HepG2 (cell line): ENCODE measurements at regions not wholly inside any gene's neighbourhood (a gene's known extent, or its start where the extent isn't known, plus 50 kb on each side); places are given as distances from the start of the nearest gene placed in this dataset.
"Not testable (repeated sequence)": the region's sequence is repeated elsewhere in the genome, so short reads cannot be mapped to it uniquely, and the experiment has no call there.

ENCODE experiments used
- ELF3 ChIP-seq: IDR thresholded peaks from 2 replicates; pipeline ENCODE4 v1.6.1; 2016; ENCODE audit warnings: missing genetic modification reagents, missing compliant biosample characterization
- ZFP62 ChIP-seq: sonication (generic); formaldehyde crosslinking; IDR thresholded peaks from 2 replicates; pipeline ENCODE4 v1.4.0; 2020; ENCODE audit warnings: missing genetic modification reagents

- not testable (repeated sequence) for TF ChIP-seq ZFP62, ELF3 (CRISPR knock-in tag)
Measured at GRCh38 chr18:73671480-73671879, 476.2 kb downstream of the FBXO15 start.
